LNCAP (cell line): ENCODE measurements at regions not wholly inside any gene's neighbourhood (a gene's known extent, or its start where the extent isn't known, plus 50 kb on each side); places are given as distances from the start of the nearest gene placed in this dataset.

Experiments used
- CTCF ChIP-seq: fragments of 450-650 bp; IDR thresholded peaks from 2 replicates; pipeline ENCODE4 v1.5.1; 2017; ENCODE audit warnings: mild to moderate bottlenecking

- TF ChIP-seq CTCF = no peak
These were observed 50.3 kb upstream of the CCDC85A start for GRCh38 chr2:56133441-56133840.

- no peak for TF ChIP-seq CTCF
These were observed 49.7 kb upstream of the CCDC85A start for GRCh38 chr2:56133931-56134629.
